Glutamatergic neuron (in vitro differentiated cells): ENCODE measurements at regions not wholly inside any gene's neighbourhood (a gene's known extent, or its start where the extent isn't known, plus 50 kb on each side); places are given as distances from the start of the nearest gene placed in this dataset.

ENCODE experiments used
- DNase-seq: peaks from one replicate; pipeline ENCODE4 v3.0.0; 2022
- H3K27ac Mint-ChIP-seq: one replicate; pipeline ENCODE4 v1.8.0; 2020; ENCODE audit warnings: mild to moderate bottlenecking, mixed read lengths, inconsistent platforms; ENCODE audit not compliant: unreplicated experiment
- H3K27me3 Mint-ChIP-seq: one replicate; pipeline ENCODE4 v1.8.0; 2020; ENCODE audit warnings: mild to moderate bottlenecking, moderate library complexity, mixed read lengths, inconsistent platforms; ENCODE audit not compliant: unreplicated experiment
- H3K36me3 Mint-ChIP-seq: one replicate; pipeline ENCODE4 v1.8.0; 2020; ENCODE audit warnings: mild to moderate bottlenecking, mixed read lengths, inconsistent platforms; ENCODE audit not compliant: unreplicated experiment
- H3K4me1 Mint-ChIP-seq: one replicate; pipeline ENCODE4 v1.8.0; 2020; ENCODE audit warnings: mild to moderate bottlenecking, low read depth, mixed read lengths, inconsistent platforms; ENCODE audit not compliant: unreplicated experiment
- H3K4me3 Mint-ChIP-seq: one replicate; pipeline ENCODE4 v1.8.0; 2020; ENCODE audit warnings: mild to moderate bottlenecking, mixed read lengths, inconsistent platforms; ENCODE audit not compliant: unreplicated experiment
- H3K9me3 Mint-ChIP-seq: one replicate; pipeline ENCODE4 v1.8.0; 2020; ENCODE audit warnings: mild to moderate bottlenecking, moderate library complexity, mixed read lengths, inconsistent platforms; ENCODE audit not compliant: unreplicated experiment
- CTCF ChIP-seq: fragments of 200-600 bp; sonication (generic); IDR thresholded peaks from one replicate; pipeline ENCODE4 v1.5.0; 2021; ENCODE audit not compliant: partially characterized antibody, unreplicated experiment

DNA sequence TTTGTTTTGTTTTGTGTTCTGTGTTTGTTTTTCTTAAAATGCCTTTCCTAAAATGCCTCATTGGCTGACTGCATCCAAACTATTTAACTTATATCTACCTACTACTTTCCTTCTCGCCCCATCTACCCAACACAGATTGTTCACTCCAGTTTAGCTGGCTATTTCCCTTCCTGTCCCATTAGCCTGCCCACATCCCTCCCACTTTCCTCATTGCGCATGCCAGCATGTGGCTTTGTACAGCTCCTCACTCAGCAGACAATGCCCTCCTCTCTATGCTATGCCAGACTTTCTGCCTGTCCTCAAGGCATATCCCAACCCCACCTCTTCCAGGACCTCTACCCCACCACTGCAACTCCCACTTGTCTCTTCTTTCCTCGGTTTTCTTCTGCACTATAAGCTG lies 94.7 kb upstream of the C1orf21 start:
- Mint-ChIP-seq H3K27ac (no peak overlapping the region), H3K4me3 (no peak overlapping the region), H3K9me3 (peaks cover 7% of the 10 kb centered on the region), H3K4me1 (no peaks in the 10 kb centered on the region), H3K36me3 (peaks cover 29% of the 10 kb centered on the region), H3K27me3 (peaks cover 9% of the 10 kb centered on the region)
- no peak for DNase-seq
- TF ChIP-seq CTCF: no peak

DNA sequence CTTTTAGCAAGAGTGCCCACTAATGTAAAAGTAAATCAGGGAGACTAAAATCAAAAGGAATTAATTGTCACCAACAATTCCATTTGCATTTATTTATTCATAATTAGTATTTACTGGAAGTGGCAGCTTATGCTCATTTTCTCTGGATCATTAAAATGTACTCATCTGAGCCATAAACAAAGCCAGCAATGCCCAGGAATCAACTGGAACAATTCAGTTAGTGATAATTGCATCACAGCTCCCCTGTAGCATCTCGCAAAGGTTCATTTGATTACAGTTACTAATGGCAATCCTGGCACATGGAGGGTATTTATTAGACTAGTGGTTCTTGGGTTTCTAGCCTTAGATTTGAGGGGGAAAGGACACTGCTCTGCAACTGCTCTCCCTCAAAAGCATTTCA lies 92.7 kb upstream of the C1orf21 start:
- Mint-ChIP-seq H3K4me1 (peaks cover 17% of the 10 kb centered on the region), H3K27ac (no peak overlapping the region), H3K9me3 (peaks cover 8% of the 10 kb centered on the region), H3K36me3 (peaks cover 29% of the 10 kb centered on the region), H3K4me3 (no peak overlapping the region), H3K27me3 (peaks cover 9% of the 10 kb centered on the region)
- no peak for TF ChIP-seq CTCF
- no peak for DNase-seq

DNA sequence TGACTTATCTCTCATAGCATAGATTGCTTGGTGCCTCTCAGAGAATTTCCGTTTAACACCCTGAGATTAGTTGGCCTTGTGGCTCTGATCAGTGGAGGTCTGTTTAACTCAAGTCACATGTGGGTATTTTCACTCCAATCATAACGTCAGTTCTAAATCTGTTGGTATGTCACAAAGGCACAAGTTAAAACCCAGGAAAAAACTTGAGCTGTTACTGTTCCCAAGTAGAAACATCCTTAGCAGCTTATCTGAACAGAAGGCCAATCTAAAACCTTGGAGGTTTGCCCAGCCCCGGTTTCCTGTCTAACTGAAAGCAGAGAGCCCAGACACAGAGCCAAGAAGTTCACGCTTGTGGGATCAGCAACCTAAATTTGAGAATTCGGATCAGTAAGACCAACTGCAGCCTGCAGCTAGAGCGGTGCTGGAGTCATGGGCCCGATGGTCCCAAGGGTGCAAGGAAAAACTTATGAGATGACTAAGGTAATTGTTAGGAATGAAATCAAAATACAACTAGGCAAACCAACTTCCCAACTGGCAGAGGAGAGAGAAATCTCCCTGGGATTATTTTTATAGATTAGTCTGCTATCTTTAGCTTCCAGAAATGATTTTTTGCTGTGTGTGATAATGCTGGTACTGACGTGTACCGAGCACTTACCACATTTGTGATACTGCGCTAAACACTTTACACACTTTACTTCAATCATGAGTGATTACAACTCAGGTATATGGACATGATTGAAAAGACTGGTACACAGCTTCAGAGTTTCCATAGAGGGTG lies 90.2 kb upstream of the C1orf21 start:
- Mint-ChIP-seq H3K27me3 (peaks cover 11% of the 10 kb centered on the region), H3K4me3 (no peak overlapping the region), H3K4me1 (peaks cover 24% of the 10 kb centered on the region), H3K36me3 (peaks cover 7% of the 10 kb centered on the region), H3K27ac (no peak overlapping the region), H3K9me3 (peaks cover 9% of the 10 kb centered on the region)
- DNase-seq: no peak
- no peak for TF ChIP-seq CTCF

GRCh38 chr1:184297244-184297750 lies 89.5 kb upstream of the C1orf21 start:
- TF ChIP-seq CTCF: no peak
- peaks cover 24% of the 10 kb centered on the region for H3K4me1 Mint-ChIP-seq
- DNase-seq: no peak
- no peak overlapping the region for H3K27ac Mint-ChIP-seq
- H3K4me3 Mint-ChIP-seq: no peak overlapping the region
- peaks cover 4% of the 10 kb centered on the region for H3K27me3 Mint-ChIP-seq
- peaks cover 8% of the 10 kb centered on the region for H3K9me3 Mint-ChIP-seq
- peaks cover 3% of the 10 kb centered on the region for H3K36me3 Mint-ChIP-seq
